PC-9 (cell line): ENCODE measurements at regions not wholly inside any gene's neighbourhood (a gene's known extent, or its start where the extent isn't known, plus 50 kb on each side); places are given as distances from the start of the nearest gene placed in this dataset.

Source experiments
- EZH2 ChIP-seq: fragments of 200-600 bp; sonication (generic); IDR thresholded peaks from 2 replicates; pipeline ENCODE4 v1.8.0; 2017; ENCODE audit warnings: antibody characterized with exemption, low read depth
- TF ChIP-seq, protein P1 (sequence below): fragments of 200-600 bp; sonication (generic); conservative IDR thresholded peaks from 2 replicates; pipeline ENCODE4 v1.6.1; 2017; ENCODE audit warnings: mixed run types, antibody characterized with exemption, mild to moderate bottlenecking, moderate library complexity

DNA sequence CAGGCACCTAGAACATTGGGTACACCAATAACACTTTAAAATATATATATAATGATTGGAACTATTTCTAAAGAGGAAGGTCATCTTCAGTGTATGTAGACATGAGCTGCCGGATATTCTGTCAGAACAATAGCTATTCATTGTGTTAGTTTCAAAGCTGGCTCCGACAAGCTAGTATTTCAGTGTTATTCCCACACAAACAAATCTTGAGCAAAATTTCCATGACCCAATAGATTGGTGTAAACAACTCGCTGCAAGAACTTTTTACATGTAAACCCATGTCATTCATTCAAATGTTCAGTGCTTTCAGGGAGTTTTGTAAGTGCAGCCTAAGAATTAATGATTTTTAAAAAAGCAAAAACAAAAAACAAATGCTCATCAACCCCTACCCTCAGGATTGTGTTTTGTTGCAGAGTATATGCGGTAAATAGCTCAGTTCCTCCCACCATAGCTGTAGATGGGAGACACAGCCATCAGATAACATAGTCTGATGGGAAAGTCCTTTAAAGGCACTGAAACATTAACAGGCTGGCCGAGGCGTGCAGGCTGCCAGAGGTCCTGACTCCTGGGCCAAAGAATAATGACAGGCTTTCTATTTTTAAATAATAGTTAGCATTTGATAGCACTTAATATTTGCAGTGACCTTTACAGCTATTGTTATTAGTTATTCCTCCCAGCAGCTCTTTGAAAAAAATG lies 150.3 kb upstream of the ARHGAP5 start:
- TF ChIP-seq, protein P1, sequence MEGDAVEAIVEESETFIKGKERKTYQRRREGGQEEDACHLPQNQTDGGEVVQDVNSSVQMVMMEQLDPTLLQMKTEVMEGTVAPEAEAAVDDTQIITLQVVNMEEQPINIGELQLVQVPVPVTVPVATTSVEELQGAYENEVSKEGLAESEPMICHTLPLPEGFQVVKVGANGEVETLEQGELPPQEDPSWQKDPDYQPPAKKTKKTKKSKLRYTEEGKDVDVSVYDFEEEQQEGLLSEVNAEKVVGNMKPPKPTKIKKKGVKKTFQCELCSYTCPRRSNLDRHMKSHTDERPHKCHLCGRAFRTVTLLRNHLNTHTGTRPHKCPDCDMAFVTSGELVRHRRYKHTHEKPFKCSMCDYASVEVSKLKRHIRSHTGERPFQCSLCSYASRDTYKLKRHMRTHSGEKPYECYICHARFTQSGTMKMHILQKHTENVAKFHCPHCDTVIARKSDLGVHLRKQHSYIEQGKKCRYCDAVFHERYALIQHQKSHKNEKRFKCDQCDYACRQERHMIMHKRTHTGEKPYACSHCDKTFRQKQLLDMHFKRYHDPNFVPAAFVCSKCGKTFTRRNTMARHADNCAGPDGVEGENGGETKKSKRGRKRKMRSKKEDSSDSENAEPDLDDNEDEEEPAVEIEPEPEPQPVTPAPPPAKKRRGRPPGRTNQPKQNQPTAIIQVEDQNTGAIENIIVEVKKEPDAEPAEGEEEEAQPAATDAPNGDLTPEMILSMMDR: no peak
- no peak for TF ChIP-seq EZH2
